HCT116 (cell line): ENCODE measurements at regions not wholly inside any gene's neighbourhood (a gene's known extent, or its start where the extent isn't known, plus 50 kb on each side); places are given as distances from the start of the nearest gene placed in this dataset.
"Not testable (repeated sequence)": the region's sequence is repeated elsewhere in the genome, so short reads cannot be mapped to it uniquely, and the experiment has no call there.

Experiments used
- ATAC-seq: fragments of 200-7000 bp; cut with Tn5 transposase; 2 replicates; pipeline ENCODE4 v1.9.1; 2020; ENCODE audit warnings: mild to moderate bottlenecking, moderate library complexity
- BruUV-seq: library from RNA; stranded (reverse); fragments of 400-500 nt; replicated peaks from 2 replicates; lab custom pipeline; 2021; lab: Mats Ljungman, UMichigan
- CTCF ChIA-PET: fragments of 300-600 bp; sonication (Branson Sonifier 250); formaldehyde crosslinking; loops from one replicate; lab custom pipeline; 2021; ENCODE audit warnings: antibody characterized with exemption; lab: Charles Lee
- POLR2A ChIA-PET: fragments of 300-600, 350-600 bp; sonication (Branson Sonifier 250); formaldehyde crosslinking; loops from one replicate; lab custom pipeline; 2021; ENCODE audit warnings: antibody characterized with exemption; lab: Charles Lee
- RAD21 ChIA-PET, 2 experiments: fragments of 300-600 bp; sonication (Branson Sonifier 250); formaldehyde crosslinking; loops; one replicate each; lab custom pipeline; 2023; ENCODE audit warnings: low total read pairs in 2 of 2; ENCODE audit not compliant: uncharacterized antibody in 2 of 2, unreplicated experiment in 2 of 2, low non-redundant PET in 1 of 2; lab: Charles Lee
- DNase-seq: peaks from one replicate; pipeline ENCODE4 v3.0.0-alpha.2; 2010; ENCODE audit warnings: low read depth, low spot score
- H2AFZ ChIP-seq: fragments of 200-600 bp; shearing (Covaris generic), sonication (generic); 2 replicates; pipeline ENCODE4 v1.6.1; 2017; ENCODE audit warnings: low read depth, mixed run types, mixed read lengths, antibody characterized with exemption, low read length; ENCODE audit not compliant: poor library complexity, severe bottlenecking
- H3K27ac ChIP-seq: 2 replicates; pipeline ENCODE4 v1.5.1; 2012; ENCODE audit warnings: low read depth, low read length
- H3K27me3 ChIP-seq: fragments of 200-600 bp; sonication (generic); 2 replicates; pipeline ENCODE4 v1.6.1; 2016; ENCODE audit warnings: mixed run types, low read length, mixed read lengths; ENCODE audit not compliant: insufficient read depth
- H3K36me3 ChIP-seq, 2 experiments: fragments of 200-500 bp in 1 of 2; fragments of 200-600 bp in 1 of 2; sonication (Bioruptor generic) in 1 of 2; sonication (generic) in 1 of 2; 2 replicates each; pipeline versions ENCODE4 v1.5.1 to v1.6.1; 2014 to 2016; ENCODE audit warnings: low read length in 2 of 2, inconsistent platforms in 1 of 2, mixed read lengths in 1 of 2, mixed run types in 1 of 2; ENCODE audit not compliant: insufficient read depth in 2 of 2, control insufficient read depth in 1 of 2
- H3K4me1 ChIP-seq, 2 experiments: fragments of 200-600 bp in 1 of 2; sonication (generic) in 1 of 2; 2 replicates each; pipeline versions ENCODE4 v1.5.1 to v1.6.1; 2012 to 2017; ENCODE audit warnings: low read length in 2 of 2, inconsistent platforms in 1 of 2, mild to moderate bottlenecking in 1 of 2, mixed read lengths in 1 of 2, mixed run types in 1 of 2, moderate library complexity in 1 of 2; ENCODE audit not compliant: insufficient read depth in 2 of 2, control insufficient read depth in 1 of 2
- H3K4me2 ChIP-seq: fragments of 200-600 bp; sonication (generic); 2 replicates; pipeline ENCODE4 v1.6.1; 2017; ENCODE audit warnings: mixed run types, low read length, mixed read lengths
- H3K4me3 ChIP-seq, 2 experiments: fragments of 200-600 bp in 1 of 2; sonication (generic) in 1 of 2; replicated peaks in 1 of 2; 2 replicates each; pipeline ENCODE4 v1.5.1; 2011 to 2016; ENCODE audit warnings: low read length in 2 of 2, control low read depth in 1 of 2, low read depth in 1 of 2, mild to moderate bottlenecking in 1 of 2, mixed read lengths in 1 of 2, mixed run types in 1 of 2
- H3K79me2 ChIP-seq: fragments of 200-600 bp; sonication (generic); 2 replicates; pipeline ENCODE4 v1.6.1; 2017; ENCODE audit warnings: mild to moderate bottlenecking, mixed run types, low read length, moderate library complexity, mixed read lengths; ENCODE audit not compliant: insufficient read depth
- H3K9ac ChIP-seq: fragments of 200-600 bp; sonication (generic); 2 replicates; pipeline ENCODE4 v1.6.1; 2016; ENCODE audit warnings: low read length, mixed read lengths
- H3K9me2 ChIP-seq: fragments of 200-600 bp; sonication (generic), shearing (Covaris generic); 2 replicates; pipeline ENCODE4 v1.6.1; 2017; ENCODE audit warnings: mixed run types, mild to moderate bottlenecking, moderate library complexity; ENCODE audit not compliant: insufficient read depth
- H3K9me3 ChIP-seq, 2 experiments: fragments of 200-500 bp in 1 of 2; fragments of 200-600 bp in 1 of 2; sonication (Bioruptor generic) in 1 of 2; sonication (generic) in 1 of 2; 2 replicates each; pipeline ENCODE4 v1.6.1; 2014 to 2017; ENCODE audit warnings: low read length in 2 of 2, mixed read lengths in 2 of 2, inconsistent platforms in 1 of 2, low read depth in 1 of 2, mild to moderate bottlenecking in 1 of 2, mixed run types in 1 of 2, moderate library complexity in 1 of 2; ENCODE audit not compliant: control insufficient read depth in 1 of 2, insufficient read depth in 1 of 2
- H4K20me1 ChIP-seq: fragments of 200-600 bp; sonication (generic), shearing (Covaris generic); 2 replicates; pipeline ENCODE4 v1.6.1; 2017; ENCODE audit warnings: mixed run types, mild to moderate bottlenecking, moderate library complexity; ENCODE audit not compliant: insufficient read depth
- ATF3 ChIP-seq: IDR thresholded peaks from 2 replicates; pipeline ENCODE4 v1.6.1; 2012
- FOSL1 ChIP-seq: IDR thresholded peaks from 2 replicates; pipeline ENCODE4 v1.6.1; 2012; ENCODE audit warnings: low read depth
- POLR2A ChIP-seq: IDR thresholded peaks from 2 replicates; pipeline ENCODE4 v1.7.0; 2011; ENCODE audit warnings: borderline replicate concordance; ENCODE audit not compliant: insufficient read depth, insufficient read length; ENCODE audit errors: extremely low read depth
- intact Hi-C: fragments of 100-400 bp; cut with micrococcal nuclease; formaldehyde crosslinking; loops from 2 replicates; pipeline ENCODE4 v1.10.0; 2022

GRCh38 chr7:131636092-131636491 lies 79.7 kb upstream of the PODXL start (continued):
- TF ChIP-seq FOSL1 = no peak

DNA sequence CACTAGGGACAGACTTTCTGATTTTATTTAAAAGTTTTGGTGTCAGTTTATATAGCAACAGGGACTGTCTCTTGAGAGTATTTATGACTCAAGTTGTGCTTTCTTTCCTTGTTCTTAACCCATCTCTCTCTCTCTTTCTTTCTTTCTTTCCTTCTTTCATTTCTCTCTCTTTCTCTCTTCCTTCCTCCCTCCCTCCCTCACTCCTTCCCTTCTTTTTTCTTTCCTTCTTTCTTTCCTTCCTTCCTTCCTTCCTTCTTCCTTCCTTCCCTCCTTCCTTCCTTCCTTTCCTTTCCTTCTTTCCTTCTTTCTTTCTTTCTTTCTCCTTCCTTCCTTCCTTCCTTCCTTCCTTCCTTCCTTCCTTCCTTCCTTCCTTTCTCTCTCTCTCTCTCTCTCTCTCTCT lies 77.8 kb upstream of the PODXL start:
- H3K27me3 ChIP-seq, POLR2A ChIA-PET, H3K79me2 ChIP-seq, BruUV-seq, H3K4me3 ChIP-seq, H3K9me2 ChIP-seq, H3K36me3 ChIP-seq, H3K9me3 ChIP-seq, DNase-seq, ATAC-seq, CTCF ChIA-PET, RAD21 ChIA-PET, H3K4me2 ChIP-seq, H2AFZ ChIP-seq, intact Hi-C loops, H3K27ac ChIP-seq, H4K20me1 ChIP-seq, H3K9ac ChIP-seq: not testable (repeated sequence)
- H3K4me1 ChIP-seq = peaks cover 0 to 19% of the 10 kb centered on the region in 2 experiments; a peak in 2 of 4 replicates

- Histone ChIP-seq H3K9me3 (no peaks in the 10 kb centered on the region), H3K9me2 (no peaks in the 10 kb centered on the region), H3K9ac (no peak overlapping the region), H3K36me3 (no peaks in the 10 kb centered on the region), H4K20me1 (no peaks in the 10 kb centered on the region), H3K4me3 (no peak overlapping the region), H3K27me3 (no peaks in the 10 kb centered on the region), H2AFZ (no peak overlapping the region), H3K4me1 (peaks cover 0 to 22% of the 10 kb centered on the region in 2 experiments; a peak in 2 of 4 replicates), H3K4me2 (no peak overlapping the region), H3K79me2 (no peaks in the 10 kb centered on the region), H3K27ac (no peak overlapping the region)
- ChIA-PET POLR2A (no interaction called here), CTCF (no interaction called here), RAD21 (no interaction called here)
- ATAC-seq (no peak), DNase-seq (no peak)
- intact Hi-C loops = no loop called here
- no TSS peak for BruUV-seq
- TF ChIP-seq ATF3 (no peak), POLR2A (no peak)
Observed at GRCh38 chr7:131633342-131633843, 77.0 kb upstream of the PODXL start.
